HG03108 (cell line): ENCODE measurements at regions not wholly inside any gene's neighbourhood (a gene's known extent, or its start where the extent isn't known, plus 50 kb on each side); places are given as distances from the start of the nearest gene placed in this dataset.
"Not testable (repeated sequence)": the region's sequence is repeated elsewhere in the genome, so short reads cannot be mapped to it uniquely, and the experiment has no call there.

ENCODE experiments used
- ATAC-seq: cut with Tn5 transposase; IDR thresholded peaks from one replicate; pipeline ENCODE4 v1.9.1; 2021; ENCODE audit warnings: moderate library complexity; ENCODE audit not compliant: unreplicated experiment

DNA sequence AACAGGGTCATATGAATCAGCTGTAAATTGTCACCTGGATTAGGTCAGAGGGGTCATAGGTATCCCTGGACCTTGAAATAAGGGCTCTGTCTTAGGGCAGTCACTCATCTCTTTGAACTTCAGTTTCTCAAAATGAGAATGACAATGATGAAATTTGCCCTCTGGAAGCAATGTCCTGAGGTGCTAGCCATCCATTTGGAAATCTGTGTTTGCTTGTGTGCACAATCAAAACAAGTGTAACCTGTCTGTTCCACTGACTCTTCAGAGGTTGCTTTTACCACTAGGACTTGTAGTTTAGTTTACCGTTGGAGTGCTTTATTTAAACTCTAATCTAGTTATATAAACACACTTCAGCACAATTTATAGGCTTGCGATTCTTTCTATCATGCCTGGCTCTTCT lies 297.3 kb downstream of the CCDC74A start:
- not testable (repeated sequence) for ATAC-seq

DNA sequence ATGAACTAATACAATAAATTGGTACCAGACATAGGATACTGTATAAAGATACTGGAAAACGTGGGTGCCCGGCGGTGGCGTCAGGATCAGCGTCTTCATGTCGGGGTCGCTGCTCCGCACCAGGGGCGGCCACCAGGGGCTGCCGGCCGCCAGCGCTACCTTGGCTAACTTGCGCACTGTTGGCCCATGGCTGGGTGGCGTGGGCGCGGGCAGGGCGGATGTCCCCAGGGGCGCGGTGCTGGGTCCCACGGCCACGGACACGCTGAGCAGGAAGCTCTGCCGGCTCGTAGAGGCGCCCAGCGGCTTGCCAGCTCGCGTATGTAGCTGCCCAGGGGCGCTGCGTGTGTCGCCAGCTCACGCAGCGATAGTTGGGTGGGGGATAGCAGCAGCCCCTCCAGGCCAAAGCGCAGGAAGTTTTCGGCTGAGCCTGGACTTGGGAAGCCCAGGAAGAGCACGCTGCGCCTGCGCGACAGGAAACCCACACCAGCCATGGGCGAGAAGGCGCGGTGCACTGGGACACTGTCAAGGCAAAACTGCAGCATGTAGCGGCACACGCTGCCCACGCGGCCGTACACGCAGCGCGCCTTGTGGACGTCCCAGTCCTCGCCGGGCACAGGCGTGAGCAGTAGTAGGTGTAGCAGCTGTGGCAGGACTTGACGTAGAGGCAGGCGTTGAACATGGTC lies 299.9 kb downstream of the CCDC74A start:
- no peak for ATAC-seq

DNA sequence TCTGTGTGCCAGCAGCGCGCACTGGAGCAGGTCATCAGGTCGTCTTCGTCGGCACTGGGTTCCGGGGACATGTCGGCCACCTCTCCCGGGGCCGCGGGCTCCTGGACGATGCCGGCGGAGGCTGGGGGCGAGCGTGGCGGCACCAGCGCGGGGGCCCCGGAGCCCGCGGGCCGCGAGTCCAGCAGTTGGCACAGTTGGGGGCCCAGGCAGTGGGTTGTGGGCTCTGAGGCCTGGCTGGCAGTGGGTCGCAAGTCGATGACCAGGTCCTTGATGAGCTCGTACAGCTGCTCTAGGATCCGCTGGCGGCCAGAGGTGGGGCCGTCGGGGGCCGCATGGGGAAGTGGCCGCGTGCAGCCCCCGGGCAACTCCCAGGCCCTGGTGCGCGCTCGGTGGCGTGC lies 300.5 kb downstream of the CCDC74A start:
- no peak for ATAC-seq

GRCh38 chr2:131828633-131829455 lies 301.2 kb downstream of the CCDC74A start:
- not testable (repeated sequence) for ATAC-seq

- ATAC-seq = not testable (repeated sequence)
Measured at GRCh38 chr2:131829456-131830241, 302.0 kb downstream of the CCDC74A start.

- ATAC-seq = not testable (repeated sequence)
Measured at GRCh38 chr2:131830242-131830945, 302.7 kb downstream of the CCDC74A start.

GRCh38 chr2:131830946-131831310 lies 303.2 kb downstream of the CCDC74A start:
- ATAC-seq = not testable (repeated sequence)

DNA sequence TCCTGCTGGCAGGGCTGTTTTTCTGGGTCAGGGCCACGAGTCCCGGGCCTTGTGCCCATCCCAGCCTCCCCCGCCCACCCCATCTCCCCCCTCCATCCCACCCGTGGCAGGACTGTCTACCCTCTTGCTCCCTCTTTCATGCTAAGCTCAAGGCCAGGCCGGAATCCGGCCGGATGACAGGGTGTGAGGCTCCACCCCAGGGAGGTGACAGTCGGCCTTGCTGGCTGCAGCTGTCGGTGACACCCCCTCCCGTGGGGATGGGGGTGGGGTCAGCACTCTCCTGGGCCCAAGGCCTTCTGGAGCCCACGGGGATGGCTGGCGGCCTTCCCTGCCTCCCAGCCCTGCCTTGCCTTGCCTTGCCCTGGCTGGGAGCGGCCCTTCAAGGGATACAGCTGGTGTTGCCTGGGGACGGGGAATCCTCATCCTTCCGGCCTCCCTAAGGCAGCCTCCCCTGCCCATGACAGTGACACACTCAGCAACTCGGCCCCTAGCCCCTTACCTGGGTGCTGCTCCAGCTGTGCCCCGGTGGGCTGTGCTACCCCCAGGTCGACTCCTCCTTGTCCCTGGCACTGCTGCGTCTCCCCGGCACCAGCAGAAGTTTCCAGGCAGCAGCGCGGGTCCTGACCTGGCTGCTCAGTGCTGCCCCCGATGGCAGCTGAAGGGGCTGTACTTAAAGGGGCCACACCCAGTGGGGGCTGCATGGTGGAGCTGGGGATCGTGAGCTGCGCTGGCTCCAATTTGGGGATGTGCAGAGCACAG lies 303.9 kb downstream of the CCDC74A start:
- not testable (repeated sequence) for ATAC-seq

DNA sequence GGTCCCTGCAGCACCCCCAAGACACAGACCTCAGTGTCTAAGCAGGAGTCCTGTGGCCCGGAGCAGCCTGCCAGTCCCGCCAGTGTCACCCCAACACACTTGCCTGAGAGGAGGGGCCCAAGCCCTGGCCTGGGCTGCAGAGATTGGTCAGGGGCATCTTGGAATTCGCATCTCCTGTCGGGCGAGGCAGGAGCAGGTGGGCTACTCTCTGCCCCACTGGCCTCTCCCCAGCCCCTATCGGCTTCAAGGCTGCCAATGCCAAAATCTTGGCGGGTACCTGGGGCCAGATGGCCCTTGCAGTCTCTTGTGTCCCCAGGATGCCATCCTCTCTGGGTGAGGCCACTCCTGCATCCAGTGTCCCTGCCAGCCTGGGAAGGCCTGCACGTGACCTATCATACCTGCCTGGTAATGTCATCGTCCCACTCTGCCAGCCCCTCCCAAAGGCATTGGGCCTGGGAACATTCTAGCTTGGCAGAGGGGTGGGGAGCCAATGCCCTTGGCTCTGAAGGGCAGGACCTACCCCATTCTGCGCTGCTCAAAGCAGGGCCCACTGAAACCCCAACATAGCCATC lies 304.6 kb downstream of the CCDC74A start:
- not testable (repeated sequence) for ATAC-seq

DNA sequence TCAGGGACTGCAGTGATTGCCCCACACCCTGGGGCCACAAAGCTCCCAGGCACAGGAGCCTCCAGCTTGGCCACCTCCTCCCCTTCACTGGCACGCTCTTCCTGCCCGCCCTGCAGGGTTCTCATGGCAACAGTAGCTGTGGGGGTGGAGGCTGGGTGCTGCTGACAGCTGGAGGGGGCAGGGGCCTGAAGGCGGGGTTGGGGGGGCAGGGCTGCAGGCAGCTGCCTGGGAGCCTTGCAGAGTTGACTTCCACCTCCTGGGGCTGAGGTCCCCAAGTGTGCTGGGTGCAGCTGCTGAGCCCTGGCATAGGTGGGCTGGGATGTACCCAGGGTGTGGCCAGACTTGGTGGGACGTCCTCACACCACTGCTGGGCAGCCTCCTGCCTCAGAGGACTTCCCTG lies 305.2 kb downstream of the CCDC74A start:
- not testable (repeated sequence) for ATAC-seq

- not testable (repeated sequence) for ATAC-seq
Measured at GRCh38 chr2:131833367-131834202, 305.9 kb downstream of the CCDC74A start.

GRCh38 chr2:131834203-131835020 lies 306.7 kb downstream of the CCDC74A start:
- not testable (repeated sequence) for ATAC-seq

DNA sequence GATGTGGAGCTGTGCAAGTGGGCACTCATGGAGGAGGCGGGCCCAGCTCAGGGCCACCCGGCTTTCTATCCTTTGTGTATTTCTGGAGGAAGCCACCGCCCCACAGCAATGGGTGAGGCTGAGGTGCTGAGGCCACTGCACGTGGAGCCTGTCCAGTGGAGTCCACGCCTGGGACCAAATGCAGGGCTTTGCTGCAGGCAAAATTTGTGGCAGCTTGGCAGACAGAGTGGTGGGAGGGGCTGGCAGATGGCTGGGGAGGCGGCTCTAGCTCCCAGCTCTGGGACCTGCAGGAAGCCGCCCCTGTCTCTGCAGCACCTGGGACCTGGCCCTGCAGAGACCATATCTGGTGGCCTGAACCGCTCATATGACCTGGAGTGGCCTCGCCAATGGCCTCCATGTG lies 307.3 kb downstream of the CCDC74A start:
- not testable (repeated sequence) for ATAC-seq

GRCh38 chr2:131835621-131836091 lies 308.0 kb downstream of the CCDC74A start:
- no peak for ATAC-seq

- ATAC-seq = not testable (repeated sequence)
Measured at GRCh38 chr2:131836116-131836515, 308.4 kb downstream of the CCDC74A start.

- ATAC-seq = not testable (repeated sequence)
Measured at GRCh38 chr2:131844044-131844443, 316.4 kb downstream of the CCDC74A start.

DNA sequence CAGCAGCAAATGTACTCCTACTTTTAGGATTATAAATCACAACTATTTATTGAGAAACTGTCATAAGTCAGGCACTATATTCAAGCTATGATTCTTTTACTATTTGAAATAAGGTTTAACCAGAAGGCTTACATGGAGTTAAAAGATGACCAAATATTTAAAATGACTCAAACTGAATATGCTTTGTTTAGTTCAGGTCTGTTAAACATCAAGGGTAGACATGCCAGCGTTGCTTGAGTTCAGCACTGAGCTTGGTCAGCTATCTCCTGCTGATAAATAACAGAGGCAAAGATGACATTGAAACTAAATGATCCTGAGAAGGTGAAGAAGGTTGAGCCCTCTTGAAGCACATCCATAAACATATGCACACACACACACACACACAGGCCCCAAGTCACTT lies 305.6 kb downstream of the ANKRD30BL start:
- not testable (repeated sequence) for ATAC-seq

GRCh38 chr2:131858197-131858596 lies 303.6 kb downstream of the ANKRD30BL start:
- not testable (repeated sequence) for ATAC-seq
